Kidney (tissue), 13 donors: ENCODE measurements at regions not wholly inside any gene's neighbourhood (a gene's known extent, or its start where the extent isn't known, plus 50 kb on each side); places are given as distances from the start of the nearest gene placed in this dataset.

Experiments used
- DNase-seq, 5 donors: peaks; one replicate each; pipeline ENCODE4 v3.0.0-alpha.2; 2013 to 2020
- FAIRE-seq: peaks from 2 replicates; lab custom pipeline; 2012; peaks lifted over from hg19 to GRCh38; lab: Jason Lieb, UNC
- H3K27ac ChIP-seq, 2 donors: one replicate each; pipeline ENCODE4 v1.7.0; 2013; ENCODE audit warnings: low read depth in 2 of 2, low read length in 2 of 2, inconsistent platforms in 1 of 2
- H3K27me3 ChIP-seq: one replicate; pipeline ENCODE4 v1.7.1; 2013; ENCODE audit warnings: low read length, inconsistent platforms; ENCODE audit not compliant: control insufficient read depth, insufficient read depth
- H3K36me3 ChIP-seq, 3 donors: one replicate each; pipeline versions ENCODE4 v1.7.0 to v1.7.1; 2013; ENCODE audit warnings: low read length in 3 of 3, control low read depth in 1 of 3, inconsistent platforms in 1 of 3; ENCODE audit not compliant: insufficient read depth in 3 of 3, control insufficient read depth in 2 of 3
- H3K4me1 ChIP-seq, 3 donors: one replicate each; pipeline versions ENCODE4 v1.7.0 to v1.7.1; 2013; ENCODE audit warnings: low read length in 3 of 3, inconsistent platforms in 1 of 3, low read depth in 1 of 3; ENCODE audit not compliant: control insufficient read depth in 2 of 3, insufficient read depth in 2 of 3
- H3K4me3 ChIP-seq, 3 donors: one replicate each; pipeline versions ENCODE4 v1.7.0 to v1.8.1; 2013; ENCODE audit warnings: low read length in 3 of 3, control low read depth in 1 of 3, inconsistent platforms in 1 of 3
- H3K9ac ChIP-seq, 3 donors: one replicate each; pipeline versions ENCODE4 v1.7.0 to v1.7.1; 2013; ENCODE audit warnings: low read length in 3 of 3, control low read depth in 1 of 3, inconsistent platforms in 1 of 3
- H3K9me3 ChIP-seq, 3 donors: one replicate each; pipeline versions ENCODE4 v1.7.0 to v1.7.1; 2013; ENCODE audit warnings: low read length in 3 of 3, control low read depth in 1 of 3, inconsistent platforms in 1 of 3; ENCODE audit not compliant: control insufficient read depth in 2 of 3, insufficient read depth in 1 of 3
- intact Hi-C: fragments of 100-400 bp; cut with DNase I; formaldehyde crosslinking; loops from one replicate; pipeline ENCODE4 v1.11.1; 2022
- TF ChIP-seq, protein P1 (sequence below): IDR thresholded peaks from 3 replicates; pipeline ENCODE4 v1.5.1; 2012; ENCODE audit warnings: mild to moderate bottlenecking, moderate library complexity, borderline replicate concordance; ENCODE audit not compliant: insufficient read depth; ENCODE audit errors: extremely low read depth
- donor health status: control.
- donor health status: control.
- donor health status: control.
- donor health status: control.
- donor health status: control.
- donor health status: DM: yes; HTN: yes; CAD: no.
- donor health status: Normal renal cell carcinoma (clear cell type).

DNA sequence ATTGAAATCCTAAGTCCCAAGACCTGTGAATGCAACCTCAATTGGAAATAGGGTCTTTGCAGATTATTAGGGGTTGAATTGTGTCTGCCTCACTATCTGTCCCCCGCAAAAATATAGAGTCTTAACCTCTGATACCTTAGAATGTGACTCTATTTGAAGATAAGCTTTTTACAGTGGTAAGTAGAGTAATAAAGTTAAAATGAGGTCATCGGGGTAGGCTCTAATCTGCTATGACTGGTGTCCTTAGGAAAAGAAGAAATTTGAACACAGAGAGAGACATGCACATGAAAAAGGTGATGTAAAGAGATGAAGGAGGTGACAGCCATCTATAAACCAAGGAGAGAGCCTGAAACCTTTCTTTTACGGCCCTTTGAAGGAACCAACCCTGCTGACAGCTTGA, 287.1 kb upstream of the ADRA1B start:
- H3K27me3 ChIP-seq = no peaks in the 10 kb centered on the region
- H3K4me3 ChIP-seq = no peak overlapping the region
- H3K36me3 ChIP-seq = no peaks in the 10 kb centered on the region
- H3K27ac ChIP-seq = no peak overlapping the region
- intact Hi-C loops = no loop called here
- DNase-seq (no peak), FAIRE-seq (no peak)
- no peaks in the 10 kb centered on the region for H3K4me1 ChIP-seq
- no peak overlapping the region for H3K9ac ChIP-seq
- peaks cover 0 to 2% (median 0%) of the 10 kb centered on the region in 3 donors for H3K9me3 ChIP-seq
- TF ChIP-seq, protein P1, sequence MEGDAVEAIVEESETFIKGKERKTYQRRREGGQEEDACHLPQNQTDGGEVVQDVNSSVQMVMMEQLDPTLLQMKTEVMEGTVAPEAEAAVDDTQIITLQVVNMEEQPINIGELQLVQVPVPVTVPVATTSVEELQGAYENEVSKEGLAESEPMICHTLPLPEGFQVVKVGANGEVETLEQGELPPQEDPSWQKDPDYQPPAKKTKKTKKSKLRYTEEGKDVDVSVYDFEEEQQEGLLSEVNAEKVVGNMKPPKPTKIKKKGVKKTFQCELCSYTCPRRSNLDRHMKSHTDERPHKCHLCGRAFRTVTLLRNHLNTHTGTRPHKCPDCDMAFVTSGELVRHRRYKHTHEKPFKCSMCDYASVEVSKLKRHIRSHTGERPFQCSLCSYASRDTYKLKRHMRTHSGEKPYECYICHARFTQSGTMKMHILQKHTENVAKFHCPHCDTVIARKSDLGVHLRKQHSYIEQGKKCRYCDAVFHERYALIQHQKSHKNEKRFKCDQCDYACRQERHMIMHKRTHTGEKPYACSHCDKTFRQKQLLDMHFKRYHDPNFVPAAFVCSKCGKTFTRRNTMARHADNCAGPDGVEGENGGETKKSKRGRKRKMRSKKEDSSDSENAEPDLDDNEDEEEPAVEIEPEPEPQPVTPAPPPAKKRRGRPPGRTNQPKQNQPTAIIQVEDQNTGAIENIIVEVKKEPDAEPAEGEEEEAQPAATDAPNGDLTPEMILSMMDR = no peak

DNA sequence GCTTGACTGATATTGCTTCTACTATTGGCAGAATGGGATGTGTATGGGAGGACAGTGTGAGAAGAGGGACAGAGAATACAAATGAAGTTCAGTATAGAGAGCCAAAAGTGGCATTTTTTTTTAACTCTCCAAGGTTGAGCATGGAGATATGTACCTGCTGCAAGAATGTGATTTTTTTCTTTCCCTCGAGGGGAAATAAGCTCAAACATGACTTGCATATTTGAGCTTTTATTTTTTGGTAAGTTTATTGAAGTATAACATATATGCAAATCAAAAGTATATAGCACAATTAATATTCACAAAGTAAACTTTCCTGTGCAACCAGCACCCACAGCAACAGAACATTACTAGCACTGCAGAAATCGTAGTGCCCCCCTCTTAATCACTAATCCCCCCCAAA, 285.7 kb upstream of the ADRA1B start:
- intact Hi-C loops = no loop called here
- Histone ChIP-seq H3K27ac (no peak overlapping the region), H3K4me1 (no peaks in the 10 kb centered on the region), H3K9me3 (no peaks in the 10 kb centered on the region), H3K36me3 (no peaks in the 10 kb centered on the region), H3K27me3 (no peaks in the 10 kb centered on the region), H3K9ac (no peak overlapping the region), H3K4me3 (no peak overlapping the region)
- FAIRE-seq (no peak), DNase-seq (no peak)
- TF ChIP-seq, protein P1 = no peak

DNA sequence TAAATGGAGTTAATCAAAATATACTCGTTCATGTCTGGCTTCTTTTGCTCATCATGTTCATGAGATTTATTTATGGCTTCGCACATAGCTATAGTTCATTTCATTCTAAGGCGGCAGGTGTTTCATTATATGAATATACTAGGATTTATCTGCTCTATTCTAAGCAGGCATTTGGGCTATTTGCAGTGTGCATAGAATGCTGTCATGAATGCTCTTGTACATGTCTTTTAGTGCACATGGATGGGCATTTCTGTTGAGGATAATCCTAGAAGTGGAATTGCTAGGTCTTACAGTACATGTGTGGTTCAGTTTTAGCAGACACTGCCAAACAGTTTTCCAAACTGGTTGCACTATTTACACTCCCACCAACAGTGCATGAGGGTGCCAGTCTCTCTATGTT, 285.3 kb upstream of the ADRA1B start:
- Histone ChIP-seq H3K4me1 (no peaks in the 10 kb centered on the region), H3K27ac (no peak overlapping the region), H3K36me3 (no peaks in the 10 kb centered on the region), H3K9me3 (no peaks in the 10 kb centered on the region), H3K9ac (no peak overlapping the region), H3K27me3 (no peaks in the 10 kb centered on the region), H3K4me3 (no peak overlapping the region)
- FAIRE-seq (no peak), DNase-seq (no peak)
- TF ChIP-seq, protein P1 = no peak
- intact Hi-C loops = no loop called here

DNA sequence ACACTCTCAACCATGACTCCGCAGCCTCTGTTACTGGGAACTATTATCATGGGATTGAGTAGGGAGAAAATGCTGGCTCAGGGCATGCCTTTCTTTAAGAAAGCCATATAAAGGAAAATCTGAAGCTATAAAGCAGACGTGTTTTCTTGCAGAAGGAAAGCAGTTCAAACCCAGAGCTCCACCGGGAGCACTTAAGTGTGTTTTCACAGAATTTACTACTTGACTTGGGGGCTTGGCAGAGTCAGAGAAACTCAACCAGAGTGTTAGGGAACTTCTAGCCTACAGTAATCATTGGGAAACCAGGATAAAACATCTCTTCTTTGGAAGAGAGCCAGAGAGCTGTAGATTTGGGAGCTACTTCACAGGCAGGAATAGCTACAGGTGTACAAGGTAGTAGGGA, 283.4 kb upstream of the ADRA1B start:
- TF ChIP-seq, protein P1 = no peak
- no peaks in the 10 kb centered on the region for H3K9me3 ChIP-seq
- intact Hi-C loops = no loop called here
- H3K36me3 ChIP-seq = no peaks in the 10 kb centered on the region
- H3K9ac ChIP-seq = no peak overlapping the region
- DNase-seq (peak in 1 of 5 donors; percentile 58), FAIRE-seq (no peak)
- no peak overlapping the region for H3K27ac ChIP-seq
- H3K4me3 ChIP-seq = no peak overlapping the region
- no peaks in the 10 kb centered on the region for H3K4me1 ChIP-seq
- H3K27me3 ChIP-seq = no peaks in the 10 kb centered on the region
